ENCODE measurements at regions not wholly inside any gene's neighbourhood (a gene's known extent, or its start where the extent isn't known, plus 50 kb on each side); places are given as distances from the start of the nearest gene placed in this dataset.
A peak's percentile ranks its signal among the peaks of the same experiment; 100 is the strongest.

DNA sequence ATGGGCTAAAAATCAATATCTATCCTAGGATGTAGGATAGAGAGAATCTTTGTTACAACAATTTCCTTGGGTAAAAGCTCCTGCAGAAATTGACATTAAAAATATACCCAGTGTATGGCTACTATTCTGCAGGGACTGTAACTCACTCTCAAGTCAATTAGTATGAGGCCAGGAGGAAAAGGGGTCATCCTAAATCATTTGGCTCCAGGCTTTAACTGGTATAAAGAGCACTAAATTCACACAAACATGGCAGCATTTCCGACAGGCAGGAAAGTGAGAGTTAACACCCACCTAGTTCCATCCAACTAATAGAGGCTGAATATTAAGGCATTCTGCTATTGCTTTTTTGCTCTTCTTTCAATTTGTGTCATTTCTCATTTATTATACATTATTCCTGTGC is 218.6 kb upstream of the C1orf87 start:
- FAIRE-seq (no peak), DNase-seq (ENCODE audit: insufficient read length, low spot score) (no peak)
- TF ChIP-seq POLR2A (IDR thresholded peaks at IDR 0.05; ENCODE audit: low read depth, low read length) = no peak

DNA sequence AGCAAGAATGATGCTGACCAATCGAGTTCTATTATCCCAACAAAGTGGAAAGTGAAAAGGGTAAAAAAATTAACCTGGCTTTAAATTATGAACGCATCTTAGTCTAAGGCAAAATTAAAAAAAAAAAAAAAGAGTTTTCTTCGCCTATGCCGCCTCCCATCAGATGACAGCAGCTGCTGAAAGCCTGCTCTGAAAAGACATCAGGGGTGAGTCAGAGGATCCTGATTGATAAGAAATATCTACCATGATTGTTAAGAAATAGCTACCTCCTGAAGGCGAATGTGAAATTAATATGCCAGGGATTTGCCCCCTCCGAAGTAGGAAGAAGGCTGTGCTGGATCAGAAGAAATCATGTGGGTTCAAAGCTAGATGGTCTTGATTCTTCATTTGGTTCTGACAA is 216.8 kb upstream of the C1orf87 start:
- TF ChIP-seq POLR2A (IDR thresholded peaks at IDR 0.05; ENCODE audit: low read depth, low read length) = no peak
- FAIRE-seq (no peak), DNase-seq (ENCODE audit: insufficient read length, low spot score) (no peak)

GRCh38 chr1:60287536-60287935 is 214.0 kb upstream of the C1orf87 start:
- DNase-seq (ENCODE audit: insufficient read length, low spot score) (no peak), FAIRE-seq (no peak)
- no peak for TF ChIP-seq POLR2A (IDR thresholded peaks at IDR 0.05; ENCODE audit: low read depth, low read length)

DNA sequence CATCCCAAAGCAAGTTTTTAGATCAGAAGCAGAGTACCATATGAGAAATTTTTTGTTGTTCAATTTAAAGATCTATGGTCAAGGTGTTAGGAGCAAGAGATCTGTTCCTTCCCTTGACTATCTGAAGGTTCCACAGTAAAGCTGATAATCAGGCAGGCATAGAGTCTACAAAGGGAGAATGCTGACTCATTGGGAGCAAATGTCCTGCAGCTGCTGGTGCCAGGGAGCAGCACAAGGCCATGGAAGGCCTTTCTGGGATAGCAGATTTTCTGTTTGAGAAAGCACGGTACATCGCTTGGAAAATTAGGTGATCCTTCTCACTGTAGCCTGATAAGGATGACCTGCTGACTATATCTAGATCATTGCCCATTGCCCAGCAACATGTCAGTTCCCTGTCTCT is 210.1 kb upstream of the C1orf87 start:
- DNase-seq (ENCODE audit: insufficient read length, low spot score) (no peak), FAIRE-seq (peak; percentile 6)
- no peak for TF ChIP-seq POLR2A (IDR thresholded peaks at IDR 0.05; ENCODE audit: low read depth, low read length)

GRCh38 chr1:60281360-60281932 is 207.9 kb upstream of the C1orf87 start:
- TF ChIP-seq POLR2A (IDR thresholded peaks at IDR 0.05; ENCODE audit: low read depth, low read length) = no peak
- DNase-seq (ENCODE audit: insufficient read length, low spot score) (peak; percentile 21), FAIRE-seq (peak; percentile 82)

GRCh38 chr1:60280819-60281218 is 207.2 kb upstream of the C1orf87 start:
- no peak for DNase-seq (ENCODE audit: insufficient read length, low spot score)
- no peak for TF ChIP-seq POLR2A (IDR thresholded peaks at IDR 0.05; ENCODE audit: low read depth, low read length)
- no peak for FAIRE-seq

GRCh38 chr1:60280256-60280655 is 206.7 kb upstream of the C1orf87 start:
- no peak for FAIRE-seq
- TF ChIP-seq POLR2A (IDR thresholded peaks at IDR 0.05; ENCODE audit: low read depth, low read length) = no peak
- DNase-seq (ENCODE audit: insufficient read length, low spot score) = no peak

GRCh38 chr1:60279798-60280197 is 206.2 kb upstream of the C1orf87 start:
- no peak for DNase-seq (ENCODE audit: insufficient read length, low spot score)
- TF ChIP-seq POLR2A (IDR thresholded peaks at IDR 0.05; ENCODE audit: low read depth, low read length) = no peak
- no peak for FAIRE-seq

- no peak for FAIRE-seq
- DNase-seq (ENCODE audit: insufficient read length, low spot score) = no peak
Observed at GRCh38 chr1:60277269-60277668, 203.7 kb upstream of the C1orf87 start.

GRCh38 chr1:60274422-60275290 is 201.1 kb upstream of the C1orf87 start:
- DNase-seq (ENCODE audit: insufficient read length, low spot score) (no peak), FAIRE-seq (no peak)
- TF ChIP-seq POLR2A (IDR thresholded peaks at IDR 0.05; ENCODE audit: low read depth, low read length) = no peak

More at GRCh38 chr1:60277269-60277668, 203.7 kb upstream of the C1orf87 start:
- TF ChIP-seq POLR2A (IDR thresholded peaks at IDR 0.05; ENCODE audit: low read depth, low read length) = no peak

GRCh38 chr1:60273185-60273584 is 199.6 kb upstream of the C1orf87 start:
- DNase-seq (ENCODE audit: insufficient read length, low spot score) = no peak
- no peak for FAIRE-seq
- TF ChIP-seq POLR2A (IDR thresholded peaks at IDR 0.05; ENCODE audit: low read depth, low read length) = no peak

- DNase-seq (ENCODE audit: insufficient read length, low spot score) (no peak), FAIRE-seq (no peak)
- TF ChIP-seq POLR2A (IDR thresholded peaks at IDR 0.05; ENCODE audit: low read depth, low read length) = no peak
Observed at GRCh38 chr1:60271041-60271440, 197.5 kb upstream of the C1orf87 start.

GRCh38 chr1:60268451-60268850 is 194.9 kb upstream of the C1orf87 start:
- no peak for DNase-seq (ENCODE audit: insufficient read length, low spot score)
- TF ChIP-seq POLR2A (IDR thresholded peaks at IDR 0.05; ENCODE audit: low read depth, low read length) = no peak
- no peak for FAIRE-seq

- FAIRE-seq (no peak), DNase-seq (ENCODE audit: insufficient read length, low spot score) (no peak)
- no peak for TF ChIP-seq POLR2A (IDR thresholded peaks at IDR 0.05; ENCODE audit: low read depth, low read length)
Observed at GRCh38 chr1:60265560-60266535, 192.3 kb upstream of the C1orf87 start.
